ENCODE measurements at regions not wholly inside any gene's neighbourhood (a gene's known extent, or its start where the extent isn't known, plus 50 kb on each side); places are given as distances from the start of the nearest gene placed in this dataset.
A peak's percentile ranks its signal among the peaks of the same experiment; 100 is the strongest.

GRCh38 chr10:90975096-90975495 is 54.2 kb upstream of the ANKRD1 start:
- TF ChIP-seq CTCF (IDR thresholded peaks at IDR 0.05; ENCODE audit: insufficient read depth, low read length, poor library complexity, severe bottlenecking) = no peak
- no peak for DNase-seq (ENCODE audit: extremely low read depth, insufficient read length)
- no peaks in the 10 kb centered on the region for H3K36me3 ChIP-seq (ENCODE audit: control insufficient read depth, insufficient read depth, low read length)
- H3K27me3 ChIP-seq (replicated peaks; ENCODE audit: control insufficient read depth, insufficient read depth, low read length) = no peaks in the 10 kb centered on the region
- no peak overlapping the region for H3K4me3 ChIP-seq (replicated peaks; ENCODE audit: low read depth, low read length)

- no peak overlapping the region for H3K4me3 ChIP-seq (replicated peaks; ENCODE audit: low read depth, low read length)
- no peak for TF ChIP-seq CTCF (IDR thresholded peaks at IDR 0.05; ENCODE audit: insufficient read depth, low read length, poor library complexity, severe bottlenecking)
- DNase-seq (ENCODE audit: extremely low read depth, insufficient read length) = peak; percentile 54
- H3K27me3 ChIP-seq (replicated peaks; ENCODE audit: control insufficient read depth, insufficient read depth, low read length) = no peaks in the 10 kb centered on the region
- no peaks in the 10 kb centered on the region for H3K36me3 ChIP-seq (ENCODE audit: control insufficient read depth, insufficient read depth, low read length)
Measured at GRCh38 chr10:90977162-90977854, 56.4 kb upstream of the ANKRD1 start.

- Histone ChIP-seq H3K36me3 (ENCODE audit: control insufficient read depth, insufficient read depth, low read length) (no peaks in the 10 kb centered on the region), H3K4me3 (replicated peaks; ENCODE audit: low read depth, low read length) (no peak overlapping the region), H3K27me3 (replicated peaks; ENCODE audit: control insufficient read depth, insufficient read depth, low read length) (no peaks in the 10 kb centered on the region)
- no peak for TF ChIP-seq CTCF (IDR thresholded peaks at IDR 0.05; ENCODE audit: insufficient read depth, low read length, poor library complexity, severe bottlenecking)
- DNase-seq (ENCODE audit: extremely low read depth, insufficient read length) = no peak
Measured at GRCh38 chr10:90977855-90978486, 57.1 kb upstream of the ANKRD1 start.

GRCh38 chr10:90982406-90983008 is 61.6 kb upstream of the ANKRD1 start:
- no peaks in the 10 kb centered on the region for H3K36me3 ChIP-seq (ENCODE audit: control insufficient read depth, insufficient read depth, low read length)
- TF ChIP-seq CTCF (IDR thresholded peaks at IDR 0.05; ENCODE audit: insufficient read depth, low read length, poor library complexity, severe bottlenecking) = no peak
- no peaks in the 10 kb centered on the region for H3K27me3 ChIP-seq (replicated peaks; ENCODE audit: control insufficient read depth, insufficient read depth, low read length)
- no peak overlapping the region for H3K4me3 ChIP-seq (replicated peaks; ENCODE audit: low read depth, low read length)
- DNase-seq (ENCODE audit: extremely low read depth, insufficient read length) = no peak

- TF ChIP-seq CTCF (IDR thresholded peaks at IDR 0.05; ENCODE audit: insufficient read depth, low read length, poor library complexity, severe bottlenecking) = no peak
- no peaks in the 10 kb centered on the region for H3K36me3 ChIP-seq (ENCODE audit: control insufficient read depth, insufficient read depth, low read length)
- no peak for DNase-seq (ENCODE audit: extremely low read depth, insufficient read length)
- no peak overlapping the region for H3K4me3 ChIP-seq (replicated peaks; ENCODE audit: low read depth, low read length)
- H3K27me3 ChIP-seq (replicated peaks; ENCODE audit: control insufficient read depth, insufficient read depth, low read length) = no peaks in the 10 kb centered on the region
Measured at GRCh38 chr10:90983914-90984549, 63.1 kb upstream of the ANKRD1 start.
